Epithelial cell of proximal tubule (primary cell): ENCODE measurements at regions not wholly inside any gene's neighbourhood (a gene's known extent, or its start where the extent isn't known, plus 50 kb on each side); places are given as distances from the start of the nearest gene placed in this dataset.

Experiments
- DNase-seq: peaks from one replicate; pipeline ENCODE4 v3.0.0-alpha.2; 2011; ENCODE audit warnings: low read depth
- H3K4me3 ChIP-seq: 2 replicates; pipeline ENCODE4 v1.5.1; 2011; ENCODE audit warnings: low read depth, mild to moderate bottlenecking, low read length
- CTCF ChIP-seq: conservative IDR thresholded peaks from 2 replicates; pipeline ENCODE4 v1.5.1; 2012; ENCODE audit warnings: low read depth, mild to moderate bottlenecking, low read length

- no peak overlapping the region for H3K4me3 ChIP-seq
- TF ChIP-seq CTCF: no peak
- DNase-seq: no peak
These were observed 159.1 kb upstream of the CSF3R start for GRCh38 chr1:36641776-36642175.

DNA sequence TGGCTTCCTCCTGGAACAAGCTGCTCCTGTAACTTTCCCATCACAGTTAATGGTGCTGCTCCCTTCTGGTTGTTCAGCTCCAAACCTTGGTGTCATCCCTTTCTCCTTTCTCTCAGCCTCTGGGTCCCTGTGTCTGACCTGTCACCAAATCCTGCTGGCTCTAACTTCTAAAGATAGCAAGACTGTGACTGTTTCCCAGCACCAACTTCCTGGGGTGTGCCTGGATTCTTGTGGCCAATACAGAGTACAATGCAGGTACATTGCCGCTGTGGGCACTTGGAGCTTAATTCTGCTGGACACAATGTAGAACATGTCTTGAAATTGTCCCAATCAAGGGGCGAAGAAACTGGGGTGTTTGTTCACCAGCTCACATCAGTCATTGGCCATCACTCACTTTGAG is 156.7 kb upstream of the CSF3R start:
- DNase-seq: no peak
- H3K4me3 ChIP-seq: no peak overlapping the region
- no peak for TF ChIP-seq CTCF

GRCh38 chr1:36638268-36638667 is 155.6 kb upstream of the CSF3R start:
- TF ChIP-seq CTCF: no peak
- DNase-seq: no peak

GRCh38 chr1:36636206-36636605 is 153.5 kb upstream of the CSF3R start:
- TF ChIP-seq CTCF: no peak
- H3K4me3 ChIP-seq: no peak overlapping the region
- DNase-seq: no peak

More at GRCh38 chr1:36638268-36638667, 155.6 kb upstream of the CSF3R start:
- H3K4me3 ChIP-seq: no peak overlapping the region

DNA sequence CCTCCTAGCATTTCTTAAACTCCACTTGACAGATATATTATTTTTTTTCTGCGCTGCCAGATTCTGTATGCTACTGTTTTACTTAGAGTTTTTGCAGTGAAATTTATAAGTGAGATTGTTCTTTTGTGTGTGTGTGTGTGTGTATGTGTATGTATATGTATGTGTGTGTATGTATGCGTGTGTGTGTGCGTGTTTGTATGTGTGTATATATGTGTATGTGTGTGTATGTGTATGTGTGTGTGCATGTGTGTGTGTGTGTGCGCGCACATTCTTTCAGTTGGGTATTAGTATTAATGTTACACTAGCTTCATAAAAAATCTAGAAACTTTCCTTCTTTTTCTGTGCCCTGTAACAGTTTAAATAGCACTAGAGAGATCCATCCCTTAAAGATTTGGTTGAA is 152.6 kb upstream of the CSF3R start:
- no peak for DNase-seq
- H3K4me3 ChIP-seq: no peak overlapping the region
- no peak for TF ChIP-seq CTCF

DNA sequence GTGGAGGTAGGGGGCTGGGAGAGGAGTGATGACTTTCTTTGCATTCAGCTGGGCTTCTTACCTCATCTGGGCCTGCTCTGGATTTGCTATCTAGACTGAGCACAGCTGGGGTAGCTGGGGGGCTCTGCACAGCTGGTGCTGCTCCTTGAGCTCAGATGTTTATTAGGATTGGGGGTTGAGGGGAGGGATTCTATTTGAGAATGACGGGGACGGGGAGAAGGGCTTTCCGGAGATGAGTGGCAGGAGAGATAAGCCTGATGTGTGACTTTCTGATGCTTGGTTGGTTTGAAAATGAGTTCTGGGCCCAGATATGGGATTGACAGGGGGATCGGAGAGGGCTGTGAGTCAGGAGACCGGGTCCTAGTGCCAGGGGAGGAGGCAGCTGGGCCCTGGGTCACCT is 146.1 kb upstream of the CSF3R start:
- TF ChIP-seq CTCF: no peak
- H3K4me3 ChIP-seq: no peak overlapping the region
- DNase-seq: no peak

GRCh38 chr1:36626435-36626834 is 143.7 kb upstream of the CSF3R start:
- H3K4me3 ChIP-seq: no peak overlapping the region

More at GRCh38 chr1:36626435-36626834, 143.7 kb upstream of the CSF3R start:
- no peak for TF ChIP-seq CTCF
- no peak for DNase-seq
